Astrocyte of the hippocampus (primary cell): ENCODE measurements at regions not wholly inside any gene's neighbourhood (a gene's known extent, or its start where the extent isn't known, plus 50 kb on each side); places are given as distances from the start of the nearest gene placed in this dataset.

Source experiments
- DNase-seq: peaks from one replicate; pipeline ENCODE4 v3.0.0; 2011; ENCODE audit warnings: low read depth, low spot score

DNA sequence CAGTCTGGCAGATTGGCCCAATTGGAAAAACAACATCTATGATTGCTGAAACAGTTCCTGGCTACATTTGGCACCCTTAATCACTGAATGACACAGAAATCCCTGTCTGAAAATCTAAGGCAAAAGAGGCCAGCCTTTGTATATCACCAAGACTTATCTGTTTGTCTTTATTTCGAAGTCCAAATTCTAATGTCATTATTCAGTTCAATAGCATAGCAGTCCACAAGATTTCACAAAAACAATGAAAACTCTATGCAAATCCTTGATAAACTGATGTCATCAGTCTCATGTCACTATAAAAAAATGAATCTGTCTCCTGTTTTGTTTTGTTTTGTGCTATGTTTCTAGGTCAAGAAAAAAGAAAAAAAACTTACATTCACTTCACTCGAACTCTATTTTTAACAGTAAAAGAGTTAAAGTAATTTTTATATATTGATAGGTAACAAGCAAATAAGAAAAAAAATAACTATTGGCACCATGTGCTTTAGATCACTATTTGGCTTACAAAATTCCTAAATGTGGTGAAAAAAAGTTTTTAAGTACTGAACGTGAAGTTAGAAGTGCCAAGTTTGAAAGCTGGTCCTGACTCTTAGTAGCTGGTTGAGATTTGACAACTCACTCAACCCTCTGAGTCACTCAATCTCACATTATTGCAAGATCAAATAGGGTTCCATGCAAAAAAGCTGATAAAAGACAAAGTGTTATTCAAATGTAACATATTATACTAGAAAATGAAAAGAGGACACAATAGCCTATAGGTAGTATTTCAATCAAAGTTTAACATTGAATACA, 359.3 kb downstream of the IRS1 start:
- peak; percentile 62 for DNase-seq

DNA sequence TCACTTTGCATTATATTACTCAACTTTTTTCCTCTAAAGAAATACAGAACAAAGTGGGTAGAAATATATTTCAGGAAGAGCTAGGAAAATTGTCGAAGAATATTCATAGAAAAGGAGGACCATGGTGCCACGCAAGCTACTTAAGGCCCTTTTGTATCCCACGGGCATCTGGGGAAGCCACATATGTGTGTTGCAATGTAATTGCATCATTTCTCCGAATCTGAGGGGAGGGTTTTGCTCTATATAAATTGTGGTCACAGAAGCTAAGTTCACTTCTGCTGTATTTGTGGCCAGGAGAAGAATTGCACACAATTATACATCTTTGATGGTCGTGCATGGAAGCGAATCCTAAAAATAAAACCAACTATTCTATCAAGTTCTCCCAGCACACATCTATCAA, 360.3 kb downstream of the IRS1 start:
- no peak for DNase-seq

DNA sequence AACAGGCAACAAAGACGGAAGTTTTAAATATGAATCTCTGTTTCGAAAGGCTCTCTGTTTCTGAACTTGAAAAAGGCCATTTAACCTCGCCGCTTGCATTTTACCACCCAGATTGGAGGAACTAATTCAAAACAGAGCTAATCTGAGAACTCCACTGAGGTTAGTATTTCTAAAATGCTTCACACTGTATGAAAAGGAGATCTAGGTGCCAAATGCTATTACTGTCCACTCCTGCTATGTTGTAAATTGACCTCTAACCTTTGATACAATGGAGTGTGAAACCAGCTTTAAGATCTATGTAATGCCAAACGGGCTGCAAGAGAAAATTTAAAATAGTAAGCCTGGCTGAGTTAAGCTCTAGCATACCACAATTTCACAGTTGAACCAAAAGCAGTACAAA, 364.5 kb downstream of the IRS1 start:
- DNase-seq, result no peak

DNA sequence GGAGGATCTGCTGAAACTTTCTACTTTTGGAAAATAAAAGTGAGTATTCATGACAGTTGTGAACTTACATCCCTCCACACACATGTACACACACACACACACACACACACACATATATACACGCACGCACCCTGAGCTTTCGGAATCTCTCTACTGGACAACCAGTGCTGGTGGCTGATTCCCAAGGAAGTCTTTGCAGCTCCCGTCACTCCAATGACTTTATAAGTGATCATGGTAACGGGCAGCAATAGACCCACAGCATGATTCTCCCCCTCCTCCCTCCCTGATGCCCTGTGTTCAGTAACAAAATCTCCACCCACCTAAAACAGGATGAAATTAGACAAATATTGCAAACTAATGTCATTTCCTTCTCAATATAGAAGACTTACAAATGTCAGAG, 364.9 kb downstream of the IRS1 start:
- no peak for DNase-seq

DNA sequence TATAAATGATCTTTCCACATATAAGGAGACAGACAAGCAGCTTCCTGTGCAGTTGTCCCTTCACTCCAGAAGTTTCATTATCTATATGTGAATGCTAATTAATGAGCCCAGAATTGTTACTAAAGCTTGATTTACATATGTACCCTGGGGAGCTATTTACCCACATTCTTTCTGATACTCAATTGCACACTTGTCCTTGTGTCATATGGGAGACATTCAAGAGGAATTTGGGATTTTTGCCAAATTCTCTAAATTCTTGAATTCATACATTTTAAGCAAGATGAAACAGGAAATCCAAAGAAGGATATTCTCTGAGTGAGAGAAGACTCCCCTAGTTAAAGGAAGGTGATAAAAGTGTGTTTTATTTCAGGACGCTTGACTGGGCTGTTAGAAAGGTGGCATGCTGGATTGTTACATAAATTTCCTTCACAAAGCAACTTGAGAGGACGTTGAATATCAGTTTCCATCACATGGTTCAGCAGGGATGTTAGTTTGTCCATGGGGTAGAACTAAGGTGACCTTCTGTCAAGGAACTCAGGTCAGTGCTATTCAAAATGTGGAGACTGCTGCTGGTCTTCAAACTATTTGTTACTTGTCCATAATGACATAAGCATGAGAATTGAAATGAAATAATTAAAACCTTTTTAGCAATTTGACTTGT, 368.2 kb downstream of the IRS1 start:
- DNase-seq, result peak; percentile 71

DNA sequence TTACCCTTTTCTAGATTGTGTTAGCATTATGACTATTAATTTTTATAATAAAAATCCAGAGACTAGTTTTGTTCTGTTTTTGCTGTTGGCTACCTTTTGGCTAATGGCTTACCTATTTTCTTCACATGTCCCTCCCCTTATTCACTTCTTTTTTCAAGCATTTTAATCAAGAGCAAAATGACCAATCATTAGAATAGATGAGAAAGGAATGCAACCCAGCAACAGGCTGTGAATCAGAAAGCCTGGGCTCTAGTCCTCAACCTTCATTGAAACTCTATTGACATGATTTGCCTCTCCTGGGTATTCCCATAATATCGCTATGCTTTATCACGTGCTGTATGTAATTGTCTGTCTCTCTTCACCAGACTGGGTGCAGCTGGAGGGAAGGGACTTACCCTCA, 370.1 kb downstream of the IRS1 start:
- no peak for DNase-seq

DNA sequence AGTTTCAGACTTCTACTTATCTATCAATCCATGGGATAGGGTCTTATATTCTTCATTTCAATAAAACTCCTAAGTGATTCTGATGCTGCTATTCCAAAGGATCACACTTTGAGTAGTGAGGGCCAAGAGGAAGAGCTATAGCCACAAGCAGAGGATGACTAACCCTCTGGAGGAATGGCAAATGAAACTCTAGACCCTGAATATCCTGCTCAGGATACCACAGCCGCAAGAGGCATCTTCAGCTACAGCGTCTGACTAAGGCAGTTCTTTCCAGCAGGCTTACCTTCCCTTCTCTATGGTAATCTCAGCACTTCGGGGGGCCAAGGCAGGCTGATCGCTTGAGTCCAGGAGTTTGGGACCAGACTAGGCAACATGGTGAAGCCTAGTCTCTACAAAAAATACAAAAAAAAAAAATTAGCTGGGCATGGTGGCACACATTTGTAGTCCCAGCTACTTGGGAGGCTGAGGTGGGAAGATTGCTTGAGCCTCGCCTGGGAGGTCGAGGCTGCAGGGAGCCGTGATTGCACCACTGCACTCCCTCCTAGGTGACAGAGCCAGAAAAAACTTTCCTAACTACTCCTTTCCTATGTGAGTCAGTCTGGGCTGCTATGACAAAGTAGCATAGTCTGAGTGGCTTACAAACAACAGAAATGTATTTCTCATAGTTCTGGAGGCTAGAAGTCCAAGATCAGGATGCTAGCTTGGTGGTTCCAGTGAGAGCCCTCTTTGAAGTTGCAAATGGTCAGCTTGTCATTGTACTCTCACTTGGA, 371.9 kb downstream of the IRS1 start:
- peak; percentile 76 for DNase-seq

DNA sequence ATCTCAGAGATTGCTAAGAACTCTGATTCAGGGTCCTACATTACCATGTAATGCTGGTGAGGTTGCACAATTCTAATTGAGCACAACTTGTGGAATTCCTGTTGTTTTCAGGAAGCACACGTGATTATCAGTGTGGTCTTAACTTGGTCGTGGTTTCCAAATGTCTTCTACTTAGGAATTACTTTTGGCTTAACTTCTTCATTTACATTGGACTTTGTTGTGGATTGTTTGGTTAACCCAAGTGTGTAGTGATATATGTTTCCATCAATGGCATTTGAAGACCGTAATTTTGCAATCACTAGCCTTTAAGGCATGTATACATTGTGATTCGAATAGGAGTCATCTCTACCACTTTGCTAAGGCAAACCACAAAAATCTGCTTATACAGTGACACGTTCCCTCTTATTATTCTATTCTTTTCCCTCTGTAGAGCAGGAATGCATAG, 373.3 kb downstream of the IRS1 start:
- peak; percentile 56 for DNase-seq

DNA sequence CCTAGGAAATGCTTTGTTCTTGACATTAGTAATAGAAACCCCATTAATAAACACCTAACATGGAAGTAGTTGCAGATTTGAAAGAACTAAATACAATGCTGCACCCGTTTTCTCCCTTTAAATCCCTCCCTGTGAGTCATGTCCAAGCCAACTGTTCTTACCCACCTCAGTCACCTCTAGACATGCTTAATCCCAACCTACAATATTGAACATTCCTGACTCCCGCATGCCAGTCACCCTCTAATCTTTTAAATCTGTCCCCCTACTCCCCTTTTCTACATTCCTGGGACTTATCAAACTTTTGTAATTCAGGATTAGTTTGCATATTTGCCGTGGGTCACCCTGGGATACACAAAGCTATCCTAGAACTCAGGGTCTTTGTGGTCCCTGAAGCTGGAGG, 374.6 kb downstream of the IRS1 start:
- peak; percentile 39 for DNase-seq

DNA sequence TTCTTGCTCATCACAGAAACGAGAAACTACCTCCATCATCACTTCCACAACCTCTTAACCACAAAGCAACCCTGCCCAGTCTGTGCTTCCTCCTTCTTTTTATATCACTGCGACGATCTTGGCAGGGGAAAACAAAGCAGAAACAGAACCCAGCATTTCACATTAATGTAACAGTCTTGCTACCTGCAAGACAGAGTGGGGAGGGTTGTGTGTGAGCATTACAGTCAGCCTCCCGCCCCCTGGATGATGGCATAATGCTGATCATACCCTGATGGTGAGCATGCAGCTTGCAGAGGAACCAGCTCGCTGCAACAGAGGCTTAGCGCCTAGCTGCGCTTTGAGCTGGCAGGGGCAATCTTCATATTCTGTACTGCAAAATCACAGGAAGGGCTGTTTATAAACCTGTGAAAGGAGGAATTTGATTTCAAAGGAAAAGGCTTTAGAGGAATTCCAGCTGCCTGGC, 376.1 kb downstream of the IRS1 start:
- DNase-seq, result peak; percentile 57

DNA sequence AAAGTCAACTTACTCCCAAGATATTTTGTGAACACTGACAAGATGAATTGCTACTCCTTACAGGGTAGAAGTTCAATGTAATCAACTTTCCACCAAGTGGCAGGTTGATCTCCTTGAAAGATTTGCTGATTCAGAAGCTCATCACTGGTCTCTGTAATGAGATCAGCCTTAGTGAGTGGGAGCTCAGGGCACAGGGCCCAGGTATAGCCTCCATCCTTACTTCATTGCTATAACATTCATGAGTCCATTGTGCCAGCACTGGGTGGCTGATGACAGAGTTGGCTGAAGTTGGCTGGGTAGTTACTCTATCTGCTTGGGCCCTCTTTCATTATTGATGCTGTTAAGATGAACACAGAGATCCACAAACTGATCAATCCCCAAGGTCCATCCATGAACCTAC, 379.0 kb downstream of the IRS1 start:
- DNase-seq, result no peak

DNA sequence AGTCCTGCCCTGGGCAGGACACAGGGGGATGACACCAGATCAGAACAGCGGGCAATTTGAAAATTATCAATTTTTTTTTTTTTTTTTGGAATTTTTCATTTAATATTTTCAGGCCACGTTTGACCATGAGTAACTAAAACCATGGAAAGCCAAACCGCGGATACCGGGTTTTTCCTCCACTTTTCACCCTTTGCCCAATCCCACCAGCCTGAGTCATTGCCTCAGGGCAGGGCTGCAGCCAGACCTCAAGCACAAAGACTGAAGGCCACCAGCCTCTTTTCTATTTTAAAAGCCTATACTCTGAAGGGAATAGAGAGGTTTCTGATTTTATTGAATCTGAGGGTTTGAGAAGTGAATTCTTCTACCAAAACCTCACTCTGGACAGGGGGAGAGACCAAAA, 381.1 kb downstream of the IRS1 start:
- DNase-seq, result no peak

DNA sequence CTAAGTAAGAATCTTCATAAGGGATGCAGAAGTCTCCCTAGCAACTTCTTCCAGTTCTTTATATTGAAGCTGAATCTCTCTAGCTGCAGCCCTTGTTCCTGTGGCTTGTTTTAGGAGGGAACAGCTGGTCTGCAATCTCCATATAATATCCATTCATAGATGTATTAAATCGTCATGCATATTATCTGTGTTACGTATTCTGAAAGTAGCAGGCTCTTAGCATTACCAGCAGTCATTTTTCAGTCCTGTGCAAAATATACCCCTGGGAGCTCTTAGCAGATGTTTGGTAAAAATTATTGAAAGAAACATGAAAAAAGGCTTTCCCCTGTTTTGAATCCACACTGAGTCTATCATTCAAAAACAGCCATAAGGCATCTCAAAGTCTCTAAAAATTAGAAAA, 385.3 kb downstream of the IRS1 start:
- no peak for DNase-seq

DNA sequence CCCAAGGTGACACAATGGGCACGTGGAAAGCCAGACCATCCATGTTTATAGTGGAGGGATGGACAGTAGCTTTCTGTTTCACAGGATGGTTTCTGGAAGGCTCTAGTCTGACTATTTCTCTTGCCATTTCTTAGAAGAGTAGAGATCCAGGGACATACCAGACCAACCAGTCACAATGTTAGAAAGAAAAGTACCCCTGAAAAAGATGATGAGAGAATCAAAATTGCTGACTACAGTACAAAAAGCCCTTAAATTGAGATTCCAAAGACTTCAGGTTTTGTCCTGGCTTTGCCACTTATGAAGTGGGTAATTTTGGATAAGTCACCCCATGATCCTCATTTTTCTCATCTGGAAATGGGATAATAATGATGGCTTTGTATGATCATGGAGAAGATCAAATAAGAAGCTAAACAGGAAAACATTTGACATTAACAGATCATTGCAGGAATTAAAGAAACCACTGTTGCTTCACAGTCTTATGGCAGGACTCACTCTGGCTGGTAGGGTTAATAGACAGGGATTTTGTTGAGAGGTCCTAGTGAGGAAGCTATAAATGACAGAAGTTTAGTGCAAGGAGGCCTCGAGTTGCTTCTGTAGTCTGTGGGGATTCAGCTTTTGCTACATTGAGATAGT, 386.0 kb downstream of the IRS1 start:
- DNase-seq, result no peak

DNA sequence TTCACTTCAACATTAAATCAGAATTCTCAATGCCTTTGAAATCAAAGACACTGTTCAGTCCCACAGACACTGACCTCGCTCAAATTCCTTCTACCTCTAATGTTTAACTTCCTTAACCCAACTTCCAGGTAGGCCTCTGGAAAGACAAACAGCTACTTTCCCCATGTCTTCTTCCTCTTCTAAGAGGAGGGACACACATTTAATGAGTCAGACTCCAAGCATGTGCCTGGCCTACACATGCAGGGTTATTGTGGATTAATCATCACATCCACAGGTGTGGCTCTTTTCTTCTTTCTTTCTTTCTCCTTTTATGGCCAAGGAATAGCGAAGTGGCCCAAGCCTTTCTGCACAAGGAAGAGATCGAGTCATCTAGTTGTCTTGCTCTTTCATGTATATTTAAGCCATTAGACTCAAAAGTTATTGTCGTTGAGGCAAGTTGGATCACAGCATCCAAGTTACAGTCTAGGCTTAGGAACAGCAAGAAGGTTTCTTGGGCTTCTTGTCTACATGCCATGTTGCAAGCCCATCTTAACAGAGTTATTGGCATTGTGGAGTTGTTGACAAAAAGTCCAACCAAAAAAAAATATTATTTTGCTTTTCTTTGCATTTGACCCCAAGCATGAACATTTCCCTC, 387.8 kb downstream of the IRS1 start:
- DNase-seq, result peak; percentile 47

DNA sequence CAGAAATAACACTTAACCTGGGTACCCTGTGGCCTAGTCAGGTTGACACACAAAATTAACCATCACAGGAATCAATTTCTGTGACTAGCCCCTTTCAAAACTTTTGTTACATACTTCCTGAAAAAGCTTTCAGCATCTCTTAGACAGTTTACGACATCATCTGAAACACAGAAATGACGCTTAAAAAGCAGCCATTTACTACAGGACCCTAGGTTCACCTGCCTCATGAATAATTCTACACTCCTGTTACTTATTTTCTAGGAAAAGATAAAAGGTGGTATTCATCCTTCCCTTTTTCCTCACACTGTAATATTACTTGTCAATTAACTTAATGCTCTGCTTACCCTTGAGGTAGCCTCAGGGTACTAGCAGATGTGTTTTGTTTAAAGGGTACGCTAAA, 388.4 kb downstream of the IRS1 start:
- no peak for DNase-seq

DNA sequence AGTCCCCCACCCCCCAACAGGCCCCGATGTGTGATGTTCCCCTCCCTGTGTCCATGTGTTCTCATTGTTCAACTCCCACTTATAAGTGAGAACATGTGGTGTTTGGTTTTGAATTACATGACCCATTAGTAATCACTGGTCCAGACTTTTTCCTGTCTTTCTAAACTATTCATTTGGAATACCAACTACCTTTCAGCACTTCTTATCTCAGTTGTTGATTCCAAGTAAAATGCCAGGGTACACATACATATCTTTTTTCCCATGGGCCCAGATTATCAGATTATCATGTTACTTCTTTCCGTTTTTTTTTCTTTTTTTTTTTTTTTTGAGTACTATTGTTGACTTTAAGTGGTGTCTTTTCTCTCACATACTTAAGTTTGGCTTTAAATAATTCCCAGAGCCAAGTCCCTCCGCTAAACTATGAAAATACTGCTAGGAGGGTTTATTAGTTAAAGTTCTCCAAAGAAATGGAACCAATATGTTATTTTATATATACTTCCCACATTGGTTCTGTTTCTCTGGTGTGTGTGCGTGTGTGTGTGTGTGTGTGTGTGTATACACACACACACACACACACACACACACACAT, 389.3 kb downstream of the IRS1 start:
- no peak for DNase-seq

DNA sequence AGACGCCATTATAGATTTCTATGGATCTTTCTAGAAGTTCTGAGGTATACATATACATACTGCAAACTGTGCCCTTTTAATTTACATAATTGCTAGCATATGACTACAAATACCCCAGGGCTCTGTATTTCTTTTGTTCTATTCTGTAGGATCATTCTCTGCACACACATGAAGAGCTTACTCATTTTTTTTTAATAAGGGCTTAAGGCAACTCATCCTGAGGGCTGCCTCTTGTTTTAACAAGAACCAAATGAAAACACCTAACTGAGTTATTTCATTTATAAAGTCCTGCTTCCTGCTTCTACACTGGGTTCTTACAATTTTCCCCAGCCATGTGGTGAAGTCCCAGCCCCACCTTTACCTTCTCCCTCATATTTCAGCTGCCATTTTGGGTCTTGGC, 390.5 kb downstream of the IRS1 start:
- DNase-seq, result no peak

DNA sequence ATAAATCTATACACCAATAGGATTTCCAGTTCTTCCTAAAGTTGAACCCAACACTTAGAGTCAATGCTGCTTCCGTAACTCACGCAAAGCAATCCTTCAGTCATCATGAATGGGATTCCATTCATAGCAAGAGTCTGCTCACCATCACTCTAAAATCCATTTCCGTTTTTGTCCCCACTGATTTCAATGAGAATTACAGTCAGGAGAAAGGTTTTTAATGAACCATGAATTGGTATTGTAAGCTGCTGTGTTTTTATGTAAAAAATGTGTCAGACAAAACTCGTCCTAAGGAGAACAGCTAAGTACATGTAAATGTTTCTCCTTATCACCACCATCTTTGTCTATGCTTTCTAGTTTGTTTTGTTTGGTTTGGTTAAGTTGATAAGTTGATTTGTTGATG, 391.5 kb downstream of the IRS1 start:
- DNase-seq, result peak; percentile 16

DNA sequence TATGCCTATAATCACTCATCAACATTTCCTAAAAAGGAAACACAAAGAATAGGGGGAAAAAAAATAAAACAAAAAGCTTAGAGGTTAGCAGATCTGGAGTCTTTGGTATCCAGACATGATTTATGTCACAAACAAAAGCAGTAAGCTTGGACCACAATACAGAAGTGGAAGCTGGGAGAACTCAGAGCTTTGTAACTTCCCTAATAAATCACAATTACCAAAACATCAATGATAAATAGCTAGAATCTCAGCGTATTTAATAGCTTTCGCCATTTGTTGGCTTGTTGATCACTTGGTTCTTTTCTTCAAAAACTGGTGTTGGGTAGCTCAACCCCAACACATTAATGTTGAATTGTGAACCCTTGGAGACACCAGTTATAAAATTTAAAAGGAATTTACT, 392.5 kb downstream of the IRS1 start:
- no peak for DNase-seq

DNA sequence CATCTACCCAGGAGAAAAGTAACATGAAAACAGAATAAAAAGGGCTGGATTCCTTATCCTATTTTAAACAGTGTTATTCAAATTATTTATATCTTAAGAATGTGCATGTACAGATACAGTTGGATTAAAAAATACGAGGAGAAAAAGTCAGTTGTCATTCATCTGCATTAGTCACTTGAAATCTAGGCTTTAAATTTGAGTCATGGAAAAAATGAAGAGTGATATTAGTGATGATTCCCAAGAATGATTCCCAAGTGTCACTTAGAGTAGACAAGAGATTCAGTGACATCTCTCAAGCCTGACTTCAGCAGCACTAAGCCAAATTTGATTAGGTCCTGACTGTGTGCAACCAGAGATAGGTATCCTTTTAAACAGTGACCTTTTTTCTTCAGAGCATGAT, 394.2 kb downstream of the IRS1 start:
- DNase-seq, result no peak
